ENCODE measurements at regions not wholly inside any gene's neighbourhood (a gene's known extent, or its start where the extent isn't known, plus 50 kb on each side); places are given as distances from the start of the nearest gene placed in this dataset.
"Not testable (repeated sequence)": the region's sequence is repeated elsewhere in the genome, so short reads cannot be mapped to it uniquely, and the experiment has no call there.

DNA sequence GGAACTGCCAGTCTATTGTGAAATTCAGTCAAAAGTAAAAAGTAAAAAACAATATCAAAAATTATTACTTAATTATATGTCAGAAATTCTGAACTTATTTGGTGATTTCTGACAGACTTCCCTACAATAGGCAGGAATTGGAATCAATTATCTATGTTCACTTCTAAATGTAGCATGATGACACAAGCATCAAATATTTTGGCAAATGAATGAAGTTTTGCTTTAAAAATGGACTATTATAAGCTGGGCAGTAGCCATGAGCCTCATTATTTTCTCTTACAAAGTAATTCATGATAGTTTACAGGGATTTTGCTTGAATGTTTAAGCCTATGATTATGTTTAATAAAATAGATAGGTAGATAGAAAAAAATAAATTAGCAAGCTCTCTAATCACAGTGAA lies 582.6 kb downstream of the SLITRK6 start:
- DNase-seq (ENCODE audit: low read depth), result no peak

DNA sequence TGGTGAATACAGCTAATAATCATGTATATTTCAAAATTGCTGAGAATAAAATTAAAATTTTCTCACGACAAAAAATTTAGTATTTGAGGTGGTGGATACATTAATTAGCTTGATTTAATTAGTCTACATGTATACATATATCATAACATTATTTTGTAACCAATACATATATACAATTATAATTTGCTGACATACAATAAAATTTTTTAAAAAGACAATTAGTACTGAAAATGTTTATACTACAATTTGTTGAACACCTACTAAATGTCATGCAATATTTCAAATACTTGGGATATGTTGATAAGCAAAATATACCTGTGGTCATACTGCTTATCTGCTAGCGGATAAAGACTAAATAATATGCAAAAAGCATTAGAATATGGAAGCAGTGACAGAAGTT lies 586.5 kb downstream of the SLITRK6 start:
- no peak for DNase-seq (ENCODE audit: low read depth)

DNA sequence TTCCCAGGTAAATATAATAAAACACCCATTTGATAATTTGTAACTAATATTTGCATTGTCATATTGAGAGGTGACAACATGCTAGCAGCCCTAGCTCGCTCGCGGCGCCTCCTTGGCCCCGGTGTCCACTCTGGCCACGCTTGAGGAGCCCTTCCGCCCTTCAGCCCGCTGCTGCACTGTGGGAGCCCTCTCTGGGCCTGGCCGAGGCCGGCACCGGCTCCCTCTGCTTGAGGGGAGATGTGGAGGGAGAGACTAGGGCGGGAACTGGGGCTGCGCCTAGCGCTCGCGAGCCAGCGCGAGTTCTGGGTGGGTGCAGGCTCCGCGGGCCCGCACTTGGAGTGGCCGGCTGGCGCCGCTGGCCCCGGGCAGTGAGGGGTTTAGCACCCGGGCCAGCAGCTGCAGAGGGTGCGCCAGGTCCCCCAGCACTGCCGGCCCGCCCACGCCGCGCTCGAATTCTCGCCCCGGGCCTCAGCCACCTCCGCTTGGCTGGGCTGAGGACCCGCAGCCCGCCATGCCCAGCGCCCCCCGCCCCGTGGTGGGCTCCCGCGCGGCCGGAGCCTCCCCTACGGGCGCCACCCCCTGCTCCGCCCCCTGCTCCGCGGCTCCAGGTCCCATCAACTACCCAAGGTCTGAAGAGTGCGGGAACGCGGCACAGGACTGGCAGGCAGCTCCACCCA lies 594.4 kb downstream of the SLITRK6 start:
- DNase-seq (ENCODE audit: low read depth), result no peak

DNA sequence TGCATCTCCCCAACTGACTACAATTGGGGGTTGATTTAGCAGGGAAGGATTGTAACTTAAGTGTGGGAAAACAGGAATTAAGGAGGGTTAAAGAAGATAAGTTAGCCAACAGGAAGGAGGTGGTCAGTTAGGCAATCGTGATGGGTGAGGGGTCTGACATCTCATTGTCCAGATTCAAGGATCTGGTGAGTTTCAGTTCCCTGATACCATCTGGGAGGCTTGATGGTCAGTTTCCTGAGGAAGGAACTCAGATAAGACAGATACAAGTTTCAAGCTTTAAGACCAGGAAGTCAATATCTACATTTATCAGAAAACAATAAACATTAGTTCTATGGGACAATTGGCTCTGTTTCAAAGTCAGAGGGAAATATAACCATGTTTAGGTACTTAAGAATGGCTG lies 601.8 kb downstream of the SLITRK6 start:
- no peak for DNase-seq (ENCODE audit: low read depth)

DNA sequence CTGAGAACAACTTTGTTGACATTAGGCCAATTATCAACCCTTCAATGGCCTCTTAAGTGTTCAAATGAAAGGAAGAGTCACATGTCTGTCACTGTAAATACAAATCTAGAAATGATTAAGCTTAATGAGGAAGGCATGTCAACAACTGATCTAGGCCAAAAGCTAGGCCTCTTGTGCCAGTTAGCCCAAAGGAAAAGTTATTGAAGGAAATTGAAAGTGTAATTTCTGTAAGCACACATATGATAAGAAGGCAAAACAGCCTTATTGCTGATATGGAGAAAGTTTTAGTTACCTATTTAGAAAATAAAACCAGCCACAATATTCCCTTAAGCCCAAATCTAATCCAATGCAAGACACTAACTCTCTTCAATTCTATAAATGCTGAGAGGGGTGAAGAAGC lies 604.7 kb downstream of the SLITRK6 start:
- no peak for DNase-seq (ENCODE audit: low read depth)

DNA sequence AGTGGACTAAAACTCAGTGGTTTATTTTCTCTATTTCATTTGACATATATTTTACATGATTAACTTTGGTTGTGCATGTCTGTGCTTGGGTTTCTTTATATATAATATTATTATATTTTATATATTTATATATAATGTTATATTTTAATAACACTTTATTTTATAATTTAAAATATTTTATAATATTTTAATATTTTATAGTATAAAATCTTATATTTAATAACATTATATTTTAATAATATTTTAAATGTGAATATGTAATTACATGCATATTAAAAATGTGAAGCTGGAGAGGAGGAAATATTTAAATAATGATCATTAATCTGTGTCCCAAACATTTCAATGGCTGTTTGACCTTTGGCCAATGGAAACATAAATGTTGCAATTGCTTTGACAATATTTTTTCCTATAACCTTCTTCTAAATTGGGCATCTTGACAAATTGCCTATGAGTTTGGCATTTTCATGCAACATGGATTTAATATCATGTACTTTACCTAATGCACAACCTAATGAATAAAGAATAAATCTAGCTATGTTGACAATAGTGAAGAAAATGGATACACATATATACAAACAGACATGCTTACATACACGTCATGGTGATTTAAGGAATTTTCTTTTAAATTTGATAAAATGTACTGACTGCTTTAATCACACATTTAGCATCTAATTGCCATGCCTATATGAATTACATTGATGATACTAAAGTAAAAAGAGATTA lies 607.1 kb downstream of the SLITRK6 start:
- no peak for DNase-seq (ENCODE audit: low read depth)

DNA sequence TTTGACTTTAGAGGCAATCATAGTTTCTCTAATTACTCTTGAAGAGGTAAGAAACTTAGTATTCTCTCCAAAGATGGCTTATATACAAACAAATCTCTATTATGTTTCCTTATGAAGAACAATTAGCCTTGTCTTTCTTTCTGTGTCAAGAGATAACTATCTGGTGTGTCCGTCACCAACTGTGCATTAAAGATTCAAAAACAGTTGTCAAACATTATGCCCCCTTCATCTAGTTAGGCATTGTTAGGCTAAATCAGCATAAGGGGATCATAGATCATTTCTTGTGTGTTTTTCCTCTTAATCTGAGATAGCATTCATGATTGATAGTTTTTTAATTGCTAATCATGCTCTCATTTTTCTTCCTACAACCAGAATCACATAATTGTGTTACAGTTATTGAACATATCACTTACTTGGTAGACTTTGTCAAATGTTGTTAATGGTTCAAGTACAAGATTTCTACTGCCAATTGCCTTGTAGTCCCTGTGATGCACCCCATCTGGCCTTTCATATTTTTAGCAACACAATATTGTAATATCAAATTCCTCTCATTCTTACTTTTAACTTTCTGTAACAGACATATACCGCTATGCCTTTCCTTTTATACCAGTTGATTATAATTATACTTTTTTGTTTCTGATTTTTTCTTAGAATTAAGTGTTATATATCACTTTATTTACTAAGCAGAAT lies 612.7 kb downstream of the SLITRK6 start:
- DNase-seq (ENCODE audit: low read depth), result no peak

DNA sequence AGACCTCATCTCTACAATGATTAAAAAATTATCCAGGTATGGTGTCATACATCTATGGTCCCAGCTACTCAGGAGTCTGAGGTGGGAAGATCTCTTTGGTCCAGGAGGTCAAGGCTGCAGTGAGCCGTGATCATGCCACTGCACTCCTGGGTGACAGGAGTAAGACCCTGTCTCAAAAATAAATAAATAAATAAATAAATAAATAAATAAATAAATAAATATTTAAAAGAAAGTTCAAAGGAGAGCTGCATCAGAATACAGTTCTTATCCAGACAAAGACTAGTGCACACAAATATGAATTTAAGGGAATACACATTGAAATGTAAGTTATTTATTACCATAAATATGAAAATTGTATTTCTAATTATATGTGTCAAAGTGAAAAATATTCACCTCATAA lies 624.9 kb downstream of the SLITRK6 start:
- DNase-seq (ENCODE audit: low read depth), result no peak

DNA sequence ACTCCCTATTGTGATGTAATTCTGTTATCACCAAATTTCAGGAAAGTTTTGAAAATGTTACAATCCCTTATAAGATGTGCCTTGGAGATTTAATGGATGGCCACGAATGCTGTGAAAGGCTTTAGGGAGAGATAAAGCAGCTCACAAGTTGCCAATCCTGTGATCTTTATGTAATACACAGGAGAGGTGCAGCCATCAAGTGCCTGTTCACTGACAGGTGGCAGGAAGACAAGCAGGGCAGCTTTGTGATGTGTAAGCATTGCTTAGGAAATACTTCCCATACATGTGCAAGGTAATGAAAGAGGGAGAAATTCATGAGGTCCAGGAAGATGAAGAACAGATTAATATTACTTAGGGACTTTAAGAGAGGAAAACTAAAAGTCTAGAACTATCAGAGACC lies 628.8 kb downstream of the SLITRK6 start:
- DNase-seq (ENCODE audit: low read depth), result no peak

DNA sequence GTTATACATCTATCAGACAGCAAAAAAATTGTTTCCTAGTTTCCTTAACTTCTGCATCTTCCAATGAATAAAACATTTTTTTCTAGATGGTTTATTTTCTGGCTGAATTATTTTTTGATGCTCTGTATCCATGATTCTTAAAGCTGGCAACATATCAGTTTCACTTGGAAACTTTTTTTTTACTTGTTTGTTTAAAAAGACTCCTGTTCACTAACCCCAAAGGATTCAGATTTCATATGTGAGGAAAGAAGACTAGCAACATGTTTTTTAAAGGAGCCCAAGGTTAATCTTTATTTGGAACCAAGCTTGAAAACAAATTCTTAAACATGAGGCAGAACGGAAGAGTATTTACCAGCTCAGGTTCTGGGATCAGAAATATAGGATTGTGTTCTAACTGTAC lies 632.3 kb downstream of the SLITRK6 start:
- DNase-seq (ENCODE audit: low read depth), result no peak

DNA sequence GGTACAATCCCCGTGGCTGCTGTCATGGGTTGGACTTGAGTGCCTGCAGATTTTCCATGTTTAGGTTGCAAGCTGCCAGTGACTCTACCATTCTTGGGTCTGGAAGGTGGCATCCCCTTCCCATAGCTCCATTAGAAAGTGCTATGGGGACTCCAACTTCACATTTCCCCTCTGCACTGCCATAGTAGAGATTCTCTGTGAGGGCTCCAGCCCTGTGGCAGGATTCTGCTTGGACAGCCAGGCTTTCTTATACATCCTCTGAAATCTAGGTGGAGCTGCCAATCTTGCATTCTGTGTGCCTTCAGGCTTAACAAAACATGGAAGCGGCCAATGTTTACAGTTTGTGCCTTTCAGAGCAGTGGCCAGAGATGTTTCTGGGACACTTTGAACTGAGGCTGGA lies 636.2 kb downstream of the SLITRK6 start:
- no peak for DNase-seq (ENCODE audit: low read depth)

DNA sequence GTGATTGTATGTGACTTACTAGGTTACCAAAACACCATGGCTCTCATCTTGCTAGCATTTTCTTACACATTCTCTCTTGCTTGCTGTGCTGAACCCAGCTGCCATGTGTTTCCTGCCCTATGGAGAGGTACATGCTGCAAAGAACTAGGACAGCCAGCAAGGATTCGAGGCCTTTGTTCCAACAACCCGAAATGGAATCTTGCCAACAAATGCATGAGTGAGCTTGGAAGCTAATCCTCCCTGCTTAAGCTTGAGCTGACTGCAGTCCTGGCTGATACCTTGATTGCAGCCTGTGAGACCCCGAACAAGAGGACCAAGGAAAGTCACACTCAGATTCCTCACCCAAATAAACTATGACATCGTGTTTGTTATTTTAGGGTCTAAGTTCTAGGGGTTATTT lies 651.2 kb downstream of the SLITRK6 start:
- DNase-seq (ENCODE audit: low read depth), result no peak

DNA sequence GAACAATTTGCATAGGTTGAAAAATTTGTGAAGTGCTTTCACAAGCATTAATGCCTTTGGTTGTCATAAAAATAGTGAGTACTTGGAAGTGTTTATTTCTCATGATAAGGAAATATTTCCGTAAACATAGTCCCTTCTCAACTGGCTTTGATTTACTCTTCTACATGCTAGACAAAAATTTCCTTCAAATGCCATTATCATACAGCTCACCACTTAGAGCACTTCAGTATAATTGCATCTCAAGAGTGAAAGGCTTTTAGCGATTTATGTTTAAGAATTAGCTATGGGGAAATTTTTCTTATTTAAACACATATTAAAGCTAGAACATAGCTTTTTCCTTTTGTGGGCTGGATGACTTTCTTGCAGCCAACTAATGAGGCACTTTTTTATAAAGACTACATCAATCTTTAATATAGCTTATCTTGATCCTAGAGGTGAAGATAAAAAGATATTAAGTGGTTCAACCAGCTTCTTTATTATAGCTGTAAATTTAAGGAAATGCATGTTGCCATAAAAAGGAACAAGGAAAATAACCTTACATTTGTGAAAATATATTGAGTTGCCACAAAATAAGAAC lies 656.8 kb downstream of the SLITRK6 start:
- DNase-seq (ENCODE audit: low read depth), result no peak

DNA sequence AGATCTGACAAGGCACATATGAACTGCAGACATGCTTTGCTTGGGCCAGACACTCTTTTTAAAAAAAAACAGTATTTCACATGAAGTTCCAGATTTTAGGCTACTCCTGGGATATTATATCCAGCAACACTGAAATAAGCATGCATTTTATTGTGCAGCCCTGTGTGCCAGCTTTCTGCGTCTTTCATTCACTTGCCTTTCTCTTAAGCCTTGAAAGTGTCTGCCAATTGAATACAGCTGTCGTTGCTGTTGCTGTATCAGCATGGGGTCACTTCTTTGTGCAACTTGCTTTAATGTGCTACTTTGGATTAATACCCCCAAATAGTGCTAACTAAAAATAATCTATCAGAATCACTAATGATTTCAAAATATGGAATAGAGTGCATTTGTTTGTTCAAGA lies 657.8 kb downstream of the SLITRK6 start:
- DNase-seq (ENCODE audit: low read depth), result no peak

DNA sequence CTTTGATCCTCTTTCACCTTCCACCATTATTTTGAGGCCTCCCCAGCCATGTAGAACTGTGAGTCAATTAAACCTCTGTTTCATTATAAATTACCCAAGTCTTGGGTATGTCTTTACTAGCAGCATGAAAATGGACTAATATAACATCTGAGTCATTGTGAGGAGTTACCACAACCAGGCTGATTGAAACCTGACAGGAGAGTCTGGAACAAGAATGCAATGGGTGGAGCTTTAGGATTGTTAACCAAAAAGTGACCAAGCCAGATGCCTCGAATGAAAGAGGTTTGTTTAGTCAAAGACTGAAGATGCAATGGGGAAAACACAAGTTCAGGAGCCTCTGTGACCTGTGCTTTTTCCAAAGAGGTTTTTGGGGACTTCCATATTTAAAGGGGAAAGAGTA lies 659.0 kb downstream of the SLITRK6 start:
- no peak for DNase-seq (ENCODE audit: low read depth)

DNA sequence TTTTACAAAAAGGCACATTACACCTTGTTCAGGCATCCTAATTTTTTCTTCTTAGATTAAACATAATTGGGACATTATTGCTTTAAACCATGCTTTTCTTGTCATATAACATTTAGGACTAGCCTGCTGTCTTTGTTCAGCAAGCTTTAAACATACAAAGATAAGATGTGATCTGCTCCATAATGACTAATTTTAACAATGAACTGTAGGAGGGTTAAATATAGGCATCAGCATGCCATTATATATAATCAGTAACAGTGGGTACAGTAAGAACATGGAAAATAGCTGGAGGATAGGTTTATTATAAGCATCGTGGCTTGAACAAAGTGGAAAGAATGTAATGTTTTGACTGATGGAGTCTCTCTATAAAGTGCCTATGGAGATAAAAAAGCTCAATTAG lies 661.7 kb downstream of the SLITRK6 start:
- DNase-seq (ENCODE audit: low read depth), result no peak

DNA sequence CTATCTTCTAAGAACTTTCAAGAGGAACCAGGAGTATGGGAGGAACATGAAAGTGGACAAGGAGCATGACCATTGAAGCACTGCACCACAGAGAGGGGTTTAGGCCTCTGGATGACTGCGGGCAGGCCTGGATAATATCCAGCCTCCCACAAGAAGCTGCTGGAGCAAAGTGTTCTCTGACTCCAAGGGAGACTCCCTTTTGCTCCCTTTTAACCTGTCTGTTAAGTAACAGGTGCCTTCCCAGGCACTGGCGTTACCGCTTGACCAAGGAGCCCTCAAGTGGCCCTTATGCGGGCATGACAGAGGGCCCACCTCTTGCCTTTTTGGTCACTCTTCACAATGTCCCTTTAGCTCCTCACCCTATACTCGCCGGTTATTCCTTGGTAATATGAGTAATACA lies 666.2 kb downstream of the SLITRK6 start:
- no peak for DNase-seq (ENCODE audit: low read depth)

DNA sequence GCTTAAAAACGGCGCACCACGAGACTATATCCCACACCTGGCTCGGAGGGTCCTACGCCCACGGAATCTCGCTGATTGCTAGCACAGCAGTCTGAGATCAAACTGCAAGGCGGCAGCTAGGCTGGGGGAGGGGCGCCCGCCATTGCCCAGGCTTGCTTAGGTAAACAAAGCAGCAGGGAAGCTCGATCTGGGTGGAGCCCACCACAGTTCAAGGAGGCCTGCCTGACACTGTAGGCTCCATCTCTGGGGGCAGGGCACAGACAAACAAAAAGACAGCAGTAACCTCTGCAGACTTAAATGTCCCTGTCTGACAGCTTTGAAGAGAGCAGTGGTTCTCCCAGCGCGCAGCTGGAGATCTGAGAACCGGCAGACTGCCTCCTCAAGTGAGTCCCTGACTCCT lies 675.7 kb downstream of the SLITRK6 start:
- not testable (repeated sequence) for DNase-seq (ENCODE audit: low read depth)

DNA sequence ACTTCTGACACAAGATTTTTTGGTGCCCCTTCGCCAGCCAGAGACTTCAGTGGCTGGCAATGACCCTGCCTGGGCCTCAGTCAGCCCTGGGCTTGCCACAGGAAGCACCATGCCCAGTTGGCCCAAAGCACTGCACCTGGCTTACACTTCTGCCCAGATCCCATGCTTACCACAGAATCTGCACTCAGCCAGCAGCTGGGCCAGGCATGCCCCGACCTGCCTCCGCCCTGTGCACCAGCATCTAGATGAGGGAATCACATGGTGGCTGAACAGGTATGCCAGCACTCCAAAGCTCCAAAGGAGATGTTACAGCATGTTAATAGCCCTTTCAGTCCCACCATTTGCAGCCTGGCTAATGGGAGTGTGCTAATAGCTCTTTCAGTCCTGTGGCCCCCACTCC lies 690.9 kb downstream of the SLITRK6 start:
- no peak for DNase-seq (ENCODE audit: low read depth)

DNA sequence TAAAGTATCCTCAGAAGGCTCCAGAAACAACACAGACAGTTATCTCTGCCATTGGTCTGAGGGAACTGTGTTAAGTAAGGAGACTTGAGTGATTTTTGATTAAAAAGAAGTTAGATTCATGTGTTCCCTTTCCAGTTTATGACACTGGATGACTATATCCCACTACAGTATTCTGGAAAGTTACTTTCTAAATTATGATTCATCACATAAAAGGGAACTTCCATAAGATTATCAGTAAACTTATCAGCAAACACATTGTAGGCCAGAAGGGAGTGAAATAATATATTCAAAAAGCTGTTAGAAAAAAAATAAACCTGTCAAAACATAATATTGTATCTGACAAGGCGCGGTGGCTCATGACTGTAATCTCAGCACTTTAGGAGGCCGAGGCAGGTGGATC lies 700.0 kb downstream of the SLITRK6 start:
- no peak for DNase-seq (ENCODE audit: low read depth)

DNA sequence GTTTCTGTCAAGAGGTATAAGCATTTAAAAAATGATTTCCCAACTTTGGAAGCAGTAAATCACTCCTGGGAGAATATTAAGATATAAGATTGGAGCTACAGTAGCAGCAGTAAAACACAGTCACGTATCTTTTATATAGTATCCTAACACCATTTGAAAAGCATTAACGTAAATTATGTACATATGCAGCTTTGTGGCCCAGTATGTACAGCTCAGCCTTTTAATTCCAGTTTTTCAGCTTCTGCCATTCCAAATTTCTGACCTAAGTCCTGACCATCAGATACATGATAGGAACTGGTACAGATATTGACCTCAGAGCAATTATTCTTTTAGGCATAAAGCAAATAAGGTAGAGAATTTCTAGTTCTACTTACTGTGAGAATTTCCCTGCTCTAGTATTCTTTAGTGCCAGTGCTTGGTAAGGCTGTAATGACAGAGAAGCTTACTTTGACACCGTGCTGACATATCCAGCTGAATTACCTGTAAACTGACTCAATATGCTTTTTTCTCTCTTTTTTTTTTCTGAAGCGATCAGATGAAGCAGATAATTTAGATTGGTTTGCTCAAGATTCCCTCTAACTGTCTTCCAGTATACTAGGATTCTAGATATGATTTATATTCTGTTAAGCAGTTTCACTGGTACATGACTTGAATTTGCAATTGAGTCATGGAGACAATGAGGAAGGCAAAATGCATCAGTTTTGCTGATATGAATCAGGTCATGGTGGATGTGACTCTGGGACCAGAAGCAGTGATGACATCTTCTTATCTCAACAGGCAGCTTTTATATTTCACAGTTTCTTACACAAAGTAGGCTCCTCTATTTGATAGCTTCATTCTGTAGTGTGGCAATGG lies 703.6 kb downstream of the SLITRK6 start:
- no peak for DNase-seq (ENCODE audit: low read depth)

DNA sequence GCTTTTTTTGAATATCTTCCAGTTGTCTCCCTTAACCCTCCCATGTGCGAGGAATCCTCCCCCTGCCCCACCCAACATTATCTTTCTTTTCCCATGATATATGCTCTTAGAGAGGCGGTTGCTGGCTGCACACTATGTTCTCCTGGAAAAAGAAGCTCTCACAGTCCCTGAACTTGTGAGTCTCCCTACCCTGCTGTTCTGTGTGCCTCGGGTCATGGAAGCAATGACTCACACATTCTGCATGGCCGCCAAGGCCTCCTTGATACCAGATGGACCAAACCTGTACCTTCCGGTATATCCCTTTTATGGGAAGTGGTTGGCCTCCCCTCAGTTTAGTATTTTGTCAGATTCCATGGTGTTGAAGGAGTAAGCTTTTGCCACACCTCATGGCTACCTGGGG lies 705.4 kb downstream of the SLITRK6 start:
- no peak for DNase-seq (ENCODE audit: low read depth)
